Liver (tissue), 3 donors: ENCODE measurements at regions not wholly inside any gene's neighbourhood (a gene's known extent, or its start where the extent isn't known, plus 50 kb on each side); places are given as distances from the start of the nearest gene placed in this dataset.

ENCODE experiments used
- EGR1 ChIP-seq, 2 donors: IDR thresholded peaks; 2 replicates each; pipeline ENCODE4 v1.6.1; 2016 to 2018; ENCODE audit warnings: antibody characterized with exemption in 2 of 2, low read depth in 2 of 2
- FOXA1 ChIP-seq: IDR thresholded peaks from 2 replicates; pipeline ENCODE4 v1.6.1; 2016; ENCODE audit warnings: antibody characterized with exemption
- GABPA ChIP-seq, 2 donors: IDR thresholded peaks in 1 of 2; conservative IDR thresholded peaks in 1 of 2; 2 replicates each; pipeline ENCODE4 v1.6.1; 2016; ENCODE audit warnings: antibody characterized with exemption in 2 of 2, mild to moderate bottlenecking in 1 of 2, moderate library complexity in 1 of 2
- HNF4G ChIP-seq: IDR thresholded peaks from 2 replicates; pipeline ENCODE4 v1.6.1; 2016; ENCODE audit warnings: antibody characterized with exemption
- JUND ChIP-seq, 2 donors: IDR thresholded peaks; 2 replicates each; pipeline ENCODE4 v1.6.1; 2016; ENCODE audit warnings: antibody characterized with exemption in 2 of 2
- SP1 ChIP-seq: IDR thresholded peaks from 2 replicates; pipeline ENCODE4 v1.6.1; 2018; ENCODE audit warnings: antibody characterized with exemption, mild to moderate bottlenecking
- TF ChIP-seq, protein P1 (sequence below): fragments of 150-350 bp; IDR thresholded peaks from 2 replicates; pipeline ENCODE4 v1.5.1; 2017; ENCODE audit warnings: improper control_type of control experiment, low read depth, low read length; ENCODE audit not compliant: missing input control
- TF ChIP-seq, protein P2 (sequence below): IDR thresholded peaks from 2 replicates; pipeline ENCODE4 v1.6.1; 2016; ENCODE audit warnings: antibody characterized with exemption
- donor health status: healthy.
- donor health status: healthy.

DNA sequence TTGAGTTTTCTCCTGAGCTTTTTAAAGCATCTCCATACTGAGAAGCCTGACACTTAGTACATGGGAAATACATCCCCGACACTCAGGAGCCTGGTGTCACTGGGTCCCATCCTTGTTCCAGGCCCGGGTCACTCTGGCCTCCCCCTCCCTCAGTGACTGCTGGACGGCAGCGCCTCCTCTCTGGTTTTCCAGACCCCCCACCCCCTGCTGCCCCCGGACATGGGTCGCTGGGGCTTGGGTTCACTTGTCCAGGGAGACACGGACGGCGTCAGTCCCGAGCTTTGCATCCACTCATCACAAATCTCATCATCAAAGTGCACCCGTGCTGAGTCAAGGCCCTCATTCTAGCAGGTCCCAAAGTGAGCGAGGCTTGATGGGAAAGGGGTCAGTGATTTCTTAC is 243.0 kb downstream of the IRX2 start:
- TF ChIP-seq, protein P1, sequence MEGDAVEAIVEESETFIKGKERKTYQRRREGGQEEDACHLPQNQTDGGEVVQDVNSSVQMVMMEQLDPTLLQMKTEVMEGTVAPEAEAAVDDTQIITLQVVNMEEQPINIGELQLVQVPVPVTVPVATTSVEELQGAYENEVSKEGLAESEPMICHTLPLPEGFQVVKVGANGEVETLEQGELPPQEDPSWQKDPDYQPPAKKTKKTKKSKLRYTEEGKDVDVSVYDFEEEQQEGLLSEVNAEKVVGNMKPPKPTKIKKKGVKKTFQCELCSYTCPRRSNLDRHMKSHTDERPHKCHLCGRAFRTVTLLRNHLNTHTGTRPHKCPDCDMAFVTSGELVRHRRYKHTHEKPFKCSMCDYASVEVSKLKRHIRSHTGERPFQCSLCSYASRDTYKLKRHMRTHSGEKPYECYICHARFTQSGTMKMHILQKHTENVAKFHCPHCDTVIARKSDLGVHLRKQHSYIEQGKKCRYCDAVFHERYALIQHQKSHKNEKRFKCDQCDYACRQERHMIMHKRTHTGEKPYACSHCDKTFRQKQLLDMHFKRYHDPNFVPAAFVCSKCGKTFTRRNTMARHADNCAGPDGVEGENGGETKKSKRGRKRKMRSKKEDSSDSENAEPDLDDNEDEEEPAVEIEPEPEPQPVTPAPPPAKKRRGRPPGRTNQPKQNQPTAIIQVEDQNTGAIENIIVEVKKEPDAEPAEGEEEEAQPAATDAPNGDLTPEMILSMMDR = no peak
- TF ChIP-seq JUND (IDR thresholded peaks at IDR 0.05) (no peak), SP1 (no peak), HNF4G (no peak), GABPA (IDR thresholded peaks at IDR 0.05 in 1 of 2, conservative IDR thresholded peaks at IDR 0.05 in 1 of 2) (no peak), EGR1 (IDR thresholded peaks at IDR 0.05; ENCODE audit: low read depth in 2 of 2) (no peak), FOXA1 (no peak)
- TF ChIP-seq, protein P2, sequence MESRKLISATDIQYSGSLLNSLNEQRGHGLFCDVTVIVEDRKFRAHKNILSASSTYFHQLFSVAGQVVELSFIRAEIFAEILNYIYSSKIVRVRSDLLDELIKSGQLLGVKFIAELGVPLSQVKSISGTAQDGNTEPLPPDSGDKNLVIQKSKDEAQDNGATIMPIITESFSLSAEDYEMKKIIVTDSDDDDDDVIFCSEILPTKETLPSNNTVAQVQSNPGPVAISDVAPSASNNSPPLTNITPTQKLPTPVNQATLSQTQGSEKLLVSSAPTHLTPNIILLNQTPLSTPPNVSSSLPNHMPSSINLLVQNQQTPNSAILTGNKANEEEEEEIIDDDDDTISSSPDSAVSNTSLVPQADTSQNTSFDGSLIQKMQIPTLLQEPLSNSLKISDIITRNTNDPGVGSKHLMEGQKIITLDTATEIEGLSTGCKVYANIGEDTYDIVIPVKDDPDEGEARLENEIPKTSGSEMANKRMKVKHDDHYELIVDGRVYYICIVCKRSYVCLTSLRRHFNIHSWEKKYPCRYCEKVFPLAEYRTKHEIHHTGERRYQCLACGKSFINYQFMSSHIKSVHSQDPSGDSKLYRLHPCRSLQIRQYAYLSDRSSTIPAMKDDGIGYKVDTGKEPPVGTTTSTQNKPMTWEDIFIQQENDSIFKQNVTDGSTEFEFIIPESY = no peak
